Endothelial cell of umbilical vein (primary cell): ENCODE measurements at regions not wholly inside any gene's neighbourhood (a gene's known extent, or its start where the extent isn't known, plus 50 kb on each side); places are given as distances from the start of the nearest gene placed in this dataset.

Experiments
- BruUV-seq: library from RNA; stranded (reverse); fragments of 400-500 nt; replicated peaks from 2 replicates; lab custom pipeline; 2021; lab: Mats Ljungman, UMichigan
- CTCF ChIA-PET: fragments of 300-600, 350-600 bp; sonication (Branson Sonifier 250); formaldehyde crosslinking; loops from one replicate; lab custom pipeline; 2021; ENCODE audit warnings: antibody characterized with exemption, inconsistent platforms; lab: Charles Lee
- POLR2A ChIA-PET: fragments of 300-600, 350-600 bp; sonication (Branson Sonifier 250); formaldehyde crosslinking; loops from one replicate; lab custom pipeline; 2021; ENCODE audit warnings: antibody characterized with exemption, inconsistent platforms; lab: Charles Lee
- DNase-seq: peaks from one replicate; pipeline ENCODE4 v3.0.0-alpha.2; 2011; ENCODE audit warnings: low read depth, low spot score
- FAIRE-seq: peaks from 2 replicates; lab custom pipeline; 2011; peaks lifted over from hg19 to GRCh38; lab: Jason Lieb, UNC
- H2AFZ ChIP-seq: 2 replicates; pipeline ENCODE4 v1.6.0; 2012; ENCODE audit warnings: low read depth, low read length, control low read depth, inconsistent platforms
- H3K27ac ChIP-seq: 2 replicates; pipeline ENCODE4 v1.5.1; 2011; ENCODE audit warnings: low read depth, mild to moderate bottlenecking, control low read depth, low read length, moderate library complexity; ENCODE audit not compliant: insufficient read depth
- H3K27me3 ChIP-seq, 2 experiments: 2 replicates each; pipeline versions ENCODE4 v1.6.0 to v1.6.1; 2011; ENCODE audit warnings: low read length in 2 of 2, mixed read lengths in 1 of 2; ENCODE audit not compliant: control insufficient read depth in 2 of 2, insufficient read depth in 2 of 2
- H3K36me3 ChIP-seq, 2 experiments: 2 replicates in 1 of 2; 3 replicates in 1 of 2; pipeline ENCODE4 v1.5.1; 2011; ENCODE audit warnings: low read length in 2 of 2, mild to moderate bottlenecking in 1 of 2, moderate library complexity in 1 of 2; ENCODE audit not compliant: control insufficient read depth in 2 of 2, insufficient read depth in 2 of 2; ENCODE audit errors: extremely low read depth in 1 of 2
- H3K4me1 ChIP-seq: 3 replicates; pipeline ENCODE4 v1.5.1; 2011; ENCODE audit warnings: mild to moderate bottlenecking, low read length; ENCODE audit not compliant: control insufficient read depth, insufficient read depth; ENCODE audit errors: extremely low read depth
- H3K4me2 ChIP-seq: 2 replicates; pipeline ENCODE4 v1.6.1; 2011; ENCODE audit warnings: low read length, control low read depth, mixed read lengths; ENCODE audit not compliant: insufficient read depth
- H3K4me3 ChIP-seq, 3 experiments: fragments of 200-600 bp in 1 of 3; sonication (generic), shearing (Covaris generic) in 1 of 3; replicated peaks in 1 of 3; 2 replicates each; pipeline ENCODE4 v1.5.1; 2011 to 2016; ENCODE audit warnings: control low read depth in 3 of 3, low read length in 3 of 3, mild to moderate bottlenecking in 2 of 3, inconsistent platforms in 1 of 3, low read depth in 1 of 3, moderate library complexity in 1 of 3; ENCODE audit not compliant: insufficient read depth in 1 of 3
- H3K79me2 ChIP-seq: 2 replicates; pipeline ENCODE4 v1.6.0; 2012; ENCODE audit warnings: low read length, inconsistent platforms; ENCODE audit not compliant: control insufficient read depth, insufficient read depth
- H3K9ac ChIP-seq: replicated peaks from 2 replicates; pipeline ENCODE3; 2011; ENCODE audit warnings: low read length, control low read depth; ENCODE audit not compliant: insufficient read depth; ENCODE audit errors: extremely low read depth
- H3K9me1 ChIP-seq: replicated peaks from 3 replicates; pipeline ENCODE4 v1.6.0; 2011; ENCODE audit warnings: mild to moderate bottlenecking, low read length; ENCODE audit not compliant: control insufficient read depth, insufficient read depth; ENCODE audit errors: extremely low read depth
- H3K9me3 ChIP-seq: replicated peaks from 2 replicates; pipeline ENCODE4 v1.5.1; 2012; ENCODE audit warnings: low read length, inconsistent platforms; ENCODE audit not compliant: control insufficient read depth, insufficient read depth
- H4K20me1 ChIP-seq: replicated peaks from 2 replicates; pipeline ENCODE3; 2011; ENCODE audit warnings: mild to moderate bottlenecking, low read length; ENCODE audit not compliant: control insufficient read depth, insufficient read depth; ENCODE audit errors: extremely low read depth
- CTCF ChIP-seq, 2 donors: IDR thresholded peaks; 1 replicate in 1 of 2; 2 replicates in 1 of 2; pipeline ENCODE4 v1.5.1; 2011; ENCODE audit warnings: low read length in 2 of 2, mild to moderate bottlenecking in 2 of 2, moderate library complexity in 2 of 2, control low read depth in 1 of 2, inconsistent platforms in 1 of 2, low read depth in 1 of 2; ENCODE audit not compliant: insufficient read depth in 1 of 2; ENCODE audit errors: extremely low read depth in 1 of 2
- EZH2 ChIP-seq: IDR thresholded peaks from 2 replicates; pipeline ENCODE4 v1.6.1; 2012; ENCODE audit warnings: borderline replicate concordance, low read depth, mild to moderate bottlenecking, moderate library complexity, low read length, inconsistent platforms; ENCODE audit not compliant: severe bottlenecking
- FOS ChIP-seq: IDR thresholded peaks from 2 replicates; pipeline ENCODE4 v1.6.1; 2011; ENCODE audit warnings: mild to moderate bottlenecking, low read length, moderate library complexity, borderline replicate concordance; ENCODE audit not compliant: insufficient read depth
- GATA2 ChIP-seq: IDR thresholded peaks from 2 replicates; pipeline ENCODE4 v1.7.0; 2011; ENCODE audit warnings: low read depth, mild to moderate bottlenecking, moderate library complexity, mixed read lengths, low read length; ENCODE audit not compliant: insufficient read length, insufficient read depth
- JUN ChIP-seq: IDR thresholded peaks from 2 replicates; pipeline ENCODE4 v1.6.1; 2011; ENCODE audit warnings: borderline replicate concordance, low read depth; ENCODE audit not compliant: insufficient read length, insufficient read depth
- MAX ChIP-seq: IDR thresholded peaks from 2 replicates; pipeline ENCODE4 v1.6.1; 2011; ENCODE audit not compliant: insufficient read depth, insufficient read length
- MYC ChIP-seq: IDR thresholded peaks from one replicate; pipeline ENCODE4 v1.6.1; 2011; ENCODE audit warnings: mild to moderate bottlenecking, low read depth, low read length
- POLR2A ChIP-seq: IDR thresholded peaks from 2 replicates; pipeline ENCODE4 v1.6.1; 2012; ENCODE audit warnings: low read depth, mild to moderate bottlenecking, control low read depth, low read length
- POLR2AphosphoS5 ChIP-seq: IDR thresholded peaks from 2 replicates; pipeline ENCODE4 v1.6.1; 2012; ENCODE audit warnings: low read depth, mild to moderate bottlenecking, control low read depth, low read length, moderate library complexity; ENCODE audit not compliant: insufficient read depth
- dilution Hi-C: fragments of 300-500 bp; cut with MboI; formaldehyde crosslinking; loops from one replicate; pipeline ENCODE4 v1.15.0; 2019; ENCODE audit warnings: low sequenced_read_pairs; ENCODE audit not compliant: extremely low pct_ligation_motif_present
- intact Hi-C: fragments of 100-400 bp; cut with micrococcal nuclease; formaldehyde crosslinking; loops from one replicate; pipeline ENCODE4 v1.10.0; 2022

GRCh38 chr11:50174189-50174588 is 141.5 kb downstream of the OR4C45 start:
- ChIA-PET CTCF (no interaction called here), POLR2A (no interaction called here)
- TF ChIP-seq MAX, result no peak
- TF ChIP-seq EZH2, result no peak
- no peak for TF ChIP-seq GATA2
- TF ChIP-seq MYC, result no peak
- no peak for TF ChIP-seq FOS
- TF ChIP-seq POLR2A, result no peak
- no peak for TF ChIP-seq POLR2AphosphoS5
- TF ChIP-seq JUN, result no peak
- TF ChIP-seq CTCF (IDR thresholded peaks at IDR 0.05; ENCODE audit: extremely low read depth in 1 of 2, insufficient read depth in 1 of 2, low read depth in 1 of 2, low read length in 2 of 2), result no peak
- Histone ChIP-seq H3K9me3 (peaks cover 2% of the 10 kb centered on the region), H3K27me3 (no peaks in the 10 kb centered on the region), H3K4me2 (no peak overlapping the region), H3K9ac (no peak overlapping the region), H3K79me2 (no peaks in the 10 kb centered on the region), H3K27ac (no peak overlapping the region), H4K20me1 (no peaks in the 10 kb centered on the region), H3K4me3 (no peak overlapping the region), H3K9me1 (no peaks in the 10 kb centered on the region), H3K4me1 (no peaks in the 10 kb centered on the region), H3K36me3 (no peaks in the 10 kb centered on the region), H2AFZ (no peak overlapping the region)
- DNase-seq (no peak), FAIRE-seq (no peak)
- intact Hi-C loops, result no loop called here
- dilution Hi-C loops, result no loop called here
- BruUV-seq, result no TSS peak
